ENCODE measurements at regions not wholly inside any gene's neighbourhood (a gene's known extent, or its start where the extent isn't known, plus 50 kb on each side); places are given as distances from the start of the nearest gene placed in this dataset.
"Not testable (repeated sequence)": the region's sequence is repeated elsewhere in the genome, so short reads cannot be mapped to it uniquely, and the experiment has no call there.

- no peak overlapping the region for H3K4me3 Mint-ChIP-seq
- no peak for DNase-seq
- ATAC-seq (replicated peaks in 1 of 2), result no peak
Measured at GRCh38 chr1:229017091-229017490, 253.8 kb upstream of the RAB4A start.

GRCh38 chr1:229018674-229019295 is 252.1 kb upstream of the RAB4A start:
- no peak for ATAC-seq (replicated peaks in 1 of 2)
- H3K4me3 Mint-ChIP-seq, result no peak overlapping the region
- no peak for DNase-seq
- H3K4me1 Mint-ChIP-seq (ENCODE audit: low read depth), result no peaks in the 10 kb centered on the region
- no peaks in the 10 kb centered on the region for H3K9me3 Mint-ChIP-seq
- no peak overlapping the region for H3K27ac Mint-ChIP-seq
- H3K36me3 Mint-ChIP-seq (ENCODE audit: insufficient read depth in 2 of 2), result no peaks in the 10 kb centered on the region
- no peaks in the 10 kb centered on the region for H3K27me3 Mint-ChIP-seq (ENCODE audit: low read depth)

More at GRCh38 chr1:229017091-229017490, 253.8 kb upstream of the RAB4A start:
- Mint-ChIP-seq H3K36me3 (ENCODE audit: insufficient read depth in 2 of 2) (no peaks in the 10 kb centered on the region), H3K27me3 (ENCODE audit: low read depth) (no peaks in the 10 kb centered on the region), H3K9me3 (no peaks in the 10 kb centered on the region), H3K4me1 (ENCODE audit: low read depth) (no peaks in the 10 kb centered on the region), H3K27ac (no peak overlapping the region)

GRCh38 chr1:229019663-229020271 is 251.1 kb upstream of the RAB4A start:
- Mint-ChIP-seq H3K27ac (no peak overlapping the region), H3K27me3 (ENCODE audit: low read depth) (no peaks in the 10 kb centered on the region), H3K9me3 (no peaks in the 10 kb centered on the region), H3K4me1 (ENCODE audit: low read depth) (peaks cover under 1% of the 10 kb centered on the region), H3K4me3 (no peak overlapping the region), H3K36me3 (ENCODE audit: insufficient read depth in 2 of 2) (no peaks in the 10 kb centered on the region)
- no peak for DNase-seq
- no peak for ATAC-seq (replicated peaks in 1 of 2)

- H3K36me3 Mint-ChIP-seq (ENCODE audit: insufficient read depth in 2 of 2); H3K4me3 Mint-ChIP-seq; ATAC-seq (replicated peaks in 1 of 2); DNase-seq; H3K4me1 Mint-ChIP-seq (ENCODE audit: low read depth); H3K27me3 Mint-ChIP-seq (ENCODE audit: low read depth); H3K27ac Mint-ChIP-seq; H3K9me3 Mint-ChIP-seq: not testable (repeated sequence)
Measured at GRCh38 chr1:229021034-229021433, 249.9 kb upstream of the RAB4A start.

- Mint-ChIP-seq H3K4me1 (ENCODE audit: low read depth) (peaks cover 14% of the 10 kb centered on the region), H3K36me3 (ENCODE audit: insufficient read depth in 2 of 2) (no peaks in the 10 kb centered on the region), H3K4me3 (no peak overlapping the region), H3K9me3 (no peaks in the 10 kb centered on the region), H3K27me3 (ENCODE audit: low read depth) (peaks cover 5% of the 10 kb centered on the region), H3K27ac (no peak overlapping the region)
- ATAC-seq (replicated peaks in 1 of 2) (no peak), DNase-seq (no peak)
Measured at GRCh38 chr1:229022595-229023333, 248.1 kb upstream of the RAB4A start.

DNA sequence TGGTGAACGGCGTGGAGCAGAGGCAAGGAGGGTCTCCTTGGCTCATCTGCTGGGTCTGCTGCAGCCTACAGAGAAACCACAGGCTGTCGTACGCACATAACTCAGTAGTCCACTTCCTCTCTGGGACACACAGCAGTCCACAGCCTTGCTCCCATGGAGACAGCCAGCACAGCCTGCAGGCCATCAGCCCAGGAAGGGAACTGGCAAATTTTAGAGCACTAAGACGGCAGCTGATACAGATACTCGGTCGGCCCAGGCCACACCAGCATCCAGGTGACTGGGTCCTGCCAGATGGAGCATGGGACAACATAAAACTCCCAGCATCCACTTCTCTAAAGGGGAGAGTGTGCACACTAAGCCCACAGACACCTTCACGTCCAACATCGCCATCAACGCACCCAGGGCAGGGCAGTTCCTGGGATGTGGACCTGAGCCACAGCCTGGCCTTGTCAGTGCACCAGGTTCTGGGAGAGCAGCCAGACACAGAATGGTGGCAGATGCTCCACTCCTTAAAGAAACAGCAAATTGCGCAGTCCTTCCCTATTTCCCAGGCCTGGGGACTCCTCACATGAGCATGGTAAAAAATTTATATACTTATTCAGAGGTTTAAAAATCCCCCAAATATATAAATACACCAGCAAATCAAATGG is 247.1 kb upstream of the RAB4A start:
- DNase-seq (no peak), ATAC-seq (replicated peaks in 1 of 2) (no peak)
- Mint-ChIP-seq H3K4me1 (ENCODE audit: low read depth) (peaks cover 16% of the 10 kb centered on the region), H3K27me3 (ENCODE audit: low read depth) (peaks cover 5% of the 10 kb centered on the region), H3K36me3 (ENCODE audit: insufficient read depth in 2 of 2) (no peaks in the 10 kb centered on the region), H3K4me3 (no peak overlapping the region), H3K27ac (no peak overlapping the region), H3K9me3 (no peaks in the 10 kb centered on the region)

- peak in 1 of 2 donors; percentile 13 for DNase-seq
- Mint-ChIP-seq H3K27ac (no peak overlapping the region), H3K36me3 (ENCODE audit: insufficient read depth in 2 of 2) (no peaks in the 10 kb centered on the region), H3K4me3 (no peak overlapping the region), H3K27me3 (ENCODE audit: low read depth) (peaks cover 5% of the 10 kb centered on the region), H3K9me3 (no peaks in the 10 kb centered on the region), H3K4me1 (ENCODE audit: low read depth) (peaks cover 16% of the 10 kb centered on the region)
- peak in 1 of 2 donors; percentile 56 for ATAC-seq (replicated peaks in 1 of 2)
Measured at GRCh38 chr1:229024528-229025130, 246.3 kb upstream of the RAB4A start.

GRCh38 chr1:229025576-229025975 is 245.3 kb upstream of the RAB4A start:
- DNase-seq (no peak), ATAC-seq (replicated peaks in 1 of 2) (no peak)
- H3K4me3 Mint-ChIP-seq, result no peak overlapping the region
- no peaks in the 10 kb centered on the region for H3K36me3 Mint-ChIP-seq (ENCODE audit: insufficient read depth in 2 of 2)
- no peaks in the 10 kb centered on the region for H3K9me3 Mint-ChIP-seq
- no peak overlapping the region for H3K27ac Mint-ChIP-seq
- H3K4me1 Mint-ChIP-seq (ENCODE audit: low read depth), result peaks cover 16% of the 10 kb centered on the region
- peaks cover 5% of the 10 kb centered on the region for H3K27me3 Mint-ChIP-seq (ENCODE audit: low read depth)

- H3K27ac Mint-ChIP-seq, result peak overlapping the region; percentile 9
- H3K36me3 Mint-ChIP-seq (ENCODE audit: insufficient read depth in 2 of 2), result no peaks in the 10 kb centered on the region
- H3K9me3 Mint-ChIP-seq, result no peaks in the 10 kb centered on the region
- H3K4me1 Mint-ChIP-seq (ENCODE audit: low read depth), result peaks cover 16% of the 10 kb centered on the region
- peak; percentile 29 to 35 for ATAC-seq (replicated peaks in 1 of 2)
- H3K27me3 Mint-ChIP-seq (ENCODE audit: low read depth), result peaks cover 5% of the 10 kb centered on the region
- DNase-seq, result no peak
- peak overlapping the region; percentile 69 to 76 for H3K4me3 Mint-ChIP-seq
Measured at GRCh38 chr1:229027158-229027557, 243.8 kb upstream of the RAB4A start.

DNA sequence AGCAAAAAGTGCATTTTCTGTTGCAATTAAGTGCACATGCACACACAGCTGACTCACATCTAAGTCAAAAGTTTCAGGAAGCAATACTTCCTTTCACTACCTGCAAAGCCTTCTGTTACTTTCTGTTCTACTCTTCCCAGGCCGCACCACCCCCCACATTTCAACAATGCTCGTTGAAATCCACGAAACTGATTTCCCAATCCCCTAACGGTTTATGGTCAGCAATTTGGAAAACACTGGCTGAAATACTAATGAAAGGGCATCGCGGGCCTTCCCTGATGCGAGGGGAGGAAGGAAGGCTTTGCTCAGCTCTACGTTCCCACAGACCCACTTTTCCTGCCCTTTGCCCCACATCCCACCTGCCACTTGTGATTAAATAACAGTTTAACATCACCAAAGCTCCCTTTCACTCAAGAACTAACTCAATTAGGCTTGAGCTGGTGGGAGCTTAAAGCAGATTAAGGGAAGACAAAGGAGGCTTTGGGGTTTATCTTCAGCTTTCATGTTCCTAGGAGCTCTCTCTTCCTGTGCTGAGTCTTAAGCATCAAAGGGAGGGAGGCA is 243.2 kb upstream of the RAB4A start:
- peak; percentile 17 to 25 for DNase-seq
- ATAC-seq (replicated peaks in 1 of 2), result peak; percentile 79 to 90
- Mint-ChIP-seq H3K9me3 (no peaks in the 10 kb centered on the region), H3K36me3 (ENCODE audit: insufficient read depth in 2 of 2) (no peaks in the 10 kb centered on the region), H3K27ac (peak overlapping the region; percentile 9), H3K4me1 (ENCODE audit: low read depth) (peaks cover 16% of the 10 kb centered on the region), H3K4me3 (peak overlapping the region; percentile 69 to 76), H3K27me3 (ENCODE audit: low read depth) (peaks cover 7% of the 10 kb centered on the region)

- peaks cover 16% of the 10 kb centered on the region for H3K4me1 Mint-ChIP-seq (ENCODE audit: low read depth)
- no peaks in the 10 kb centered on the region for H3K9me3 Mint-ChIP-seq
- ATAC-seq (replicated peaks in 1 of 2), result no peak
- DNase-seq, result no peak
- no peak overlapping the region for H3K27ac Mint-ChIP-seq
- peaks cover 15% of the 10 kb centered on the region for H3K27me3 Mint-ChIP-seq (ENCODE audit: low read depth)
- H3K4me3 Mint-ChIP-seq, result no peak overlapping the region
- H3K36me3 Mint-ChIP-seq (ENCODE audit: insufficient read depth in 2 of 2), result no peaks in the 10 kb centered on the region
Measured at GRCh38 chr1:229028544-229028943, 242.4 kb upstream of the RAB4A start.

GRCh38 chr1:229028987-229029878 is 241.7 kb upstream of the RAB4A start:
- DNase-seq (no peak), ATAC-seq (replicated peaks in 1 of 2) (no peak)
- Mint-ChIP-seq H3K36me3 (ENCODE audit: insufficient read depth in 2 of 2) (no peaks in the 10 kb centered on the region), H3K27ac (no peak overlapping the region), H3K4me3 (no peak overlapping the region), H3K27me3 (ENCODE audit: low read depth) (peaks cover 17% of the 10 kb centered on the region), H3K4me1 (ENCODE audit: low read depth) (peaks cover 16% of the 10 kb centered on the region), H3K9me3 (no peaks in the 10 kb centered on the region)
